HTR-8/SVneo (cell line): ENCODE measurements at regions not wholly inside any gene's neighbourhood (a gene's known extent, or its start where the extent isn't known, plus 50 kb on each side); places are given as distances from the start of the nearest gene placed in this dataset.
"Not testable (repeated sequence)": the region's sequence is repeated elsewhere in the genome, so short reads cannot be mapped to it uniquely, and the experiment has no call there.

Source experiments
- DNase-seq: peaks from one replicate; pipeline ENCODE4 v3.0.0; 2011; ENCODE audit warnings: low spot score, mixed read lengths; ENCODE audit not compliant: insufficient read length
- FAIRE-seq: peaks from 2 replicates; lab custom pipeline; 2011; peaks lifted over from hg19 to GRCh38; lab: Jason Lieb, UNC

GRCh38 chr6:6723921-6724538 lies 135.5 kb downstream of the LY86 start:
- peak; percentile 24 for DNase-seq
- FAIRE-seq: no peak

GRCh38 chr6:6724539-6725467 lies 136.3 kb downstream of the LY86 start:
- FAIRE-seq (no peak), DNase-seq (peak; percentile 61)

- no peak for DNase-seq
- FAIRE-seq: no peak
Observed at GRCh38 chr6:6725468-6726209, 137.1 kb downstream of the LY86 start.

- DNase-seq (no peak), FAIRE-seq (no peak)
Observed at GRCh38 chr6:6728169-6728941, 139.8 kb downstream of the LY86 start.

GRCh38 chr6:6729971-6730370 lies 141.5 kb downstream of the LY86 start:
- FAIRE-seq (no peak), DNase-seq (no peak)

GRCh38 chr6:6730831-6731230 lies 142.3 kb downstream of the LY86 start:
- DNase-seq (no peak), FAIRE-seq (no peak)

GRCh38 chr6:6734479-6735465 lies 146.3 kb downstream of the LY86 start:
- no peak for DNase-seq
- no peak for FAIRE-seq

- no peak for DNase-seq
- FAIRE-seq: no peak
Observed at GRCh38 chr6:6736791-6737654, 148.5 kb downstream of the LY86 start.

GRCh38 chr6:6737671-6738070 lies 149.2 kb downstream of the LY86 start:
- FAIRE-seq (no peak), DNase-seq (no peak)

GRCh38 chr6:6738108-6738507 lies 149.6 kb downstream of the LY86 start:
- DNase-seq (no peak), FAIRE-seq (no peak)

GRCh38 chr6:6738922-6739716 lies 150.6 kb downstream of the LY86 start:
- no peak for DNase-seq
- no peak for FAIRE-seq

GRCh38 chr6:6740595-6740994 lies 152.1 kb downstream of the LY86 start:
- FAIRE-seq (no peak), DNase-seq (no peak)

- FAIRE-seq (no peak), DNase-seq (no peak)
Observed at GRCh38 chr6:6741264-6741663, 152.7 kb downstream of the LY86 start.

GRCh38 chr6:6742535-6742934 lies 154.0 kb downstream of the LY86 start:
- FAIRE-seq: no peak
- DNase-seq: no peak

GRCh38 chr6:6744551-6744950 lies 156.0 kb downstream of the LY86 start:
- no peak for FAIRE-seq

GRCh38 chr6:6745637-6746332 lies 157.3 kb downstream of the LY86 start:
- not testable (repeated sequence) for FAIRE-seq, DNase-seq

More at GRCh38 chr6:6744551-6744950, 156.0 kb downstream of the LY86 start:
- DNase-seq: no peak
